SH-SY5Y (cell line): ENCODE measurements at regions not wholly inside any gene's neighbourhood (a gene's known extent, or its start where the extent isn't known, plus 50 kb on each side); places are given as distances from the start of the nearest gene placed in this dataset.
A peak's percentile ranks its signal among the peaks of the same experiment; 100 is the strongest.

Experiments used
- GATA2 ChIP-seq: IDR thresholded peaks from 2 replicates; pipeline ENCODE4 v1.6.1; 2011; ENCODE audit warnings: mild to moderate bottlenecking, low read depth, low read length
- GATA3 ChIP-seq: IDR thresholded peaks from 2 replicates; pipeline ENCODE4 v1.6.1; 2011; ENCODE audit warnings: low read depth, mild to moderate bottlenecking, low read length, moderate library complexity

DNA sequence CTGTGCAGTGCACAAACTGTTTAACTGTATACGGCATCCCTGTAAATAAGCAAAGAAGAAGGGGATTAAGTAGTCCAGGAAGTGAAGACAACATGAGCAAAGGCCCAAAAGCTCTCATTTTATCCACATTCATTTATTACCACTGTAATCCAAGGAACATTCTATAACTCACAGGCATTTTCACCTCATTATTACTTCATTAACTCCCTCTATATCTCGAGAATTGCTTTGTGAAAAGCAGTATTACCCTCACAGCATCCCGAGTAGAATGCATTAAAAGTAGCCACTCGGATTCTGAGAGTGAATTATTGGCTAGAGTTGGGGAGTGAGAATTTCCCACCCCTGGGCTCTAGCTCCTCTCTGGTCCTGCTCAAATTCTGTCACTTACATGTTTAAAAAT lies 51.0 kb upstream of the CHCHD3 start:
- TF ChIP-seq GATA2 (no peak), GATA3 (no peak)

DNA sequence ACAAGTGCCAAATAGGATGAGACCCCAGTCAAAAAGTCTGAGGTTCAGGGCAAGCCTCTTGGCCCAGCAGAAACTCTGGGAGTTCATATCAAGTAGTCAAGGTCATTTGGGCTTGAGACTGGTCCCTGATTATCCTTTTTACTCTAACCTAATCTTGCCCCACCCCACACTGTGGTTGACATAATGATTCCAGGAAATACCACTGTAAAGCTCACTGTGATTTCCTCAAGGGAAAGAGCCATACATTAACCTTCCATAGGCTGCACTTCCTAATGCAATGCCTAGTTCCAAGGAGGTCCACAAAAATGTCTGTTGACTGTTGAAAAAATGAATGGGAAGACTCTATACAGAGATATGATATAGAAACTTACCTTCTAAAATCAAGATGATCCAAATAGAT lies 52.9 kb upstream of the CHCHD3 start:
- TF ChIP-seq GATA2 = no peak
- TF ChIP-seq GATA3 = no peak

DNA sequence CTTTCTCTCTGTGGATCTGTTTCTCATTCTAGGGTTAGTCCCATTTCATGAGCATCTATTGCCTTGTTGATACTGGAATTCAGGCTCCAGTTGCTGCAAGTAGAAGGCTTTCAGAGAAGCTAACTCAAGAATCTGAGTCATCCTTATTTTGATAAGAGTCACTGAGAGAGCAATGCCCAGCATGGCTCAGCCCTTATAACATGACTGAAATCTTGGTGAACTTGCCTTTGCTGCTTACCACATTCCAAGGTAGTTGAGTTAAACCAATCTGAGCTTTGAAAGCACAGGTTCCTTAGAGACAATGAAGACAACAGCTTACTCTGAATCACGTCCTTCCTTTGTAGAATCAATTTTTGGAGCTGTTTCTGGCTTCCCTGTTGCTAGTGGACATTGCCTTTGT lies 53.6 kb upstream of the CHCHD3 start:
- TF ChIP-seq GATA2 = no peak
- TF ChIP-seq GATA3 = no peak

DNA sequence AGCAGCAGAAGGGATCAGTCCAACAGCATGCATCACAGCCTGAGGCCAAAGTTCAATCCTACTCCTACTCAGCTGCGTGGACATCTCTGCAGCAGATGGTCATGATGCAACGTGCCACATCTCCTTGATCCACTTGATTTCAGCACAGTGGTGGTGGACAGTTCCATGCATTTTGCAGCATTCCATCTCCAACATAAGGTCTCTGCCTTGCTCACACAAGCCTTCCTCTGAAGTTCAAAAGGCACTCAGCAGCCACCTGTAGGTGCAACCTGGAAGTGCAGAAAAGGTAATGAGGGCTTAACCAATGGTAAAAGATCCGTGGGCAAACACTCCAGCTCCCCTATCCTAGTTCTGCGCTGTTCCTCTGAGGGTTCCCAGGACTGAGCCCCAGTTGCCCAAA lies 57.5 kb upstream of the CHCHD3 start:
- no peak for TF ChIP-seq GATA2
- TF ChIP-seq GATA3 = no peak

DNA sequence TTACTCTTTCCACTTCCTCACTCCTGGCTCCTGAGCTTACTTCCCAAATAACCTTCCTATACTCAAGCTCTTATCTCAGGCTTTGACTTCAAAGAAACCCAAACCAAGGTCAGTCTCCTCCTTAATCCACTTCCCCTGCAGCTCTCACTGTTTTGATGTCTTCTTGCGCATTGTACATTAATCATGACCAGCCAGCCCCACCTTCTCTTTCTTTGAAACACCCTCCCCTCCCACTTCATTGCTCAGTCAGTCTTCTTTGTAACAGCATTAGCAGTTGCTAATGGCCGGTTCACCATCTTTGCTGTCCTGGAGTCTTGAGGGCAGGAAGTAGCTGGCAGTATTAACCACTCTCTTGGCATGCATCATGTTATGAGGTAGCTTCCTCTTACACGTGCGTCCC lies 57.9 kb upstream of the CHCHD3 start:
- TF ChIP-seq GATA2 (no peak), GATA3 (no peak)

DNA sequence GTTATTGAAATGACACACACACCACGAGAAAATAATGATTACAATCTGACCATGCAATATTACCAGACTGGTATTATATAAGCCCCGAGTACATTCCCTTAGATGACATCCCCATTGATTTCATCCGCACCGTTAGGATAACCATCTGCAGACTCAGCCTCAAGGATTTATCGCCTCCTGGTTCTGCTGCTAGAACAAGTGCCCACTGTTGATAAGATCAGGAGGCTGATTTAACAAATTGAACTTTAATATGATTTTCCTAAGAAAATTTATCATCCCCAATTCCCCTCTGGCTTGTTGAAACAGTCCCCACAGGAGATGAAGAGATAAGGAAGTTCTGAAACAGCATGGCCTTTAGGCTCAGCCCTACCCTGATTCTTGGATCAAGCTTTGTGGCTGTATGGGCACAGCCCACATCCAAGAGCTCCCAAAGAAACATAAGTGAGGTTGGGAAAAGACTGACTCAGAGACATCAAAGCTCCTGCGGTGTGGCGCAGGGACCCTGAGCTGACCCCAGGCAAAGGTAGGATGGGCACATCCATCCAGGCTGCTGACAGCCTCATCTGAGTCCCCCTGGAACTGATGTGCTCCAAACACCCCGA lies 59.2 kb upstream of the CHCHD3 start:
- TF ChIP-seq GATA3 (peak; percentile 100), GATA2 (peak; percentile 100)

DNA sequence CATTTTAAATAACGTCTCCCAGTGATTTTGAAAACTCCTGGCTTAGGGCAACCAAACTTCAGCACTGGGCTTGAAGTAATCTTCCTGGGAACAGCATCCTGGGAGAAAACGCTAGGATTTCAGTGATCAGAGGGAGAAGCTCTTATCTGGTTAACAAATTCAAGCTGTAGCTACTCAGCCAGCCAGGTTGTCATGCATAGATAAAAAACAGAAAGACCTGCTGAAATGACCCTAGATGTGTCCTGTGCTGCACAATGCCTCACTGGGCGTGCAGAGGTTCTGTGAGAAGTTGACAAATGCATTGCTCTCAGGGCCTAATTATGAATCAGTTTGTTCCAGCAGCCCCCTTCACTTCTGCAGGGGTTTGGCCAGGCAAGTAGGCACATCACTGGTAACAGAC lies 68.9 kb upstream of the CHCHD3 start:
- TF ChIP-seq GATA3 = no peak
- TF ChIP-seq GATA2 = no peak

DNA sequence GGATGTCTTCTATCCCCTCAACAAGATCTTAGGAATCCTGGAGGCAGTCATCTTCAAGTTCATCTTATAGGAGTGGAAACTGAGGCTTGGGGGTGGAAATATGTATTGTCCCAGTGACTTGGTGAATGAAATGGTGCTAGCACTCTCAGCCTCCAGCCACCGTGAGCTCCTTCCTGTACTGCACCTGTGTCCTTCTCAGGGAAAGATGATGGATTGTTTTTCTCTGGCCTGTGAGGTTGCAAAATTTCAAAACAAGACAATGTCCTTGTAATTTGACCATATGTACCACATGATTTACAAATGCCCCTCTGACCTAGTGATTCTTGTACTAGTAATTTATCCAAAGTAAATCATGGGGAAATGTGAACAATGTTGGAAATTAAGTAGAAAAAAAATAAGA lies 71.0 kb upstream of the CHCHD3 start:
- TF ChIP-seq GATA2 (no peak), GATA3 (no peak)

DNA sequence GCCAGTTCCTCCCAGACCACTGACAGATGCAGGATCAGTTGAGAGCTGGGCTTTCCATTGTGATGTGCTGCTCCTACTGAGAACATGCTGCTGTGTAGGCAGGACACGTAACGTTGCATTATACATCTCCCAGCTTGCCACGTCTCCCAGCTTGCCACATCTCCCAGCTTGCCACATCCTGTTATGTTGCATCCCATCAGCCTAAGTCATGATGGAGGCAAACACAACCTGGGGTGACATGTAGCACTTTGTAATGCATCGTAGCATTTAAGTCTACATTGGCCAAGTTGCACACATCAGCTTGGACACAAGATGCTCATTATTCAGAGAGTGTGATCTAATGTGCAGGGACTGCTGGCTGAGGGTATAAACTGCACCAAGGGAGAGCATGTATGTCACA lies 73.3 kb upstream of the CHCHD3 start:
- TF ChIP-seq GATA2 (no peak), GATA3 (no peak)

DNA sequence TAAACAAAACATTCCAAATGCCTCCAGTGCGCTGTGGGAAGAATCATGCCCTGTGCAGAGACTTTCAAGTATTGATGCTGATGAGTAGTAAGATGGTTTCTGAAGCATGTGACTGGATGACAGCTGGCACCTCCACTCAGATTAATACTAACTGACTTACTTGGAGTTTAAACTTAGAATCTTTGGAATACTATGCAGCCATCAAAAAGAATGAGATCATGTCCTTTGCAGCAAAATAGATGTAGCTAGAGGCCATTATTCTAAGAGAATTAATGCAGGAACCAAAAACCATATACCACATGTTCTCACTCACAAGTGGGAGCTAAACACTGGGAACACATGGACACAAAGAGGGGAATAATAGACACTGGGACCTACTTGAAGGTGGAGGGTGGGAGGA lies 73.8 kb upstream of the CHCHD3 start:
- TF ChIP-seq GATA2 (no peak), GATA3 (no peak)

DNA sequence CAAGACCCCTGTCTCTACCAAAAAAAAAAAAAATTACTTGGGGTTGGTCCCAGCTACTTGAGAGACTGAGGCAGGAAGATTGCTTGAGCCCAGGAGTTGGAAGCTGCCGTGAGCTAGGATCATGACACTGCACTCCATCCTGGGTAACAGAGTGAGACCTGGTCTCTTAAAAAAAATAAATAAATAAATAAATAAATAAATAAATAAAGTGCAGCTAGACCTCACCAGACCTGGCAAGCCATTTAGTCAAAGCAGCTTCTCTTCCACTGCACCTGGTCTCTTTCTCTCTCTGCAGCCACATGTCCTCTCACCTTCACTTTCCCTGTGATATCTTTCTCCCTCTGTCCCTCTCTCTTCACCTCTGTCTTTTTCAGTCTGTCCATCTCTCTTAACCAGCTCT lies 75.2 kb upstream of the CHCHD3 start:
- TF ChIP-seq GATA3 (no peak), GATA2 (no peak)

DNA sequence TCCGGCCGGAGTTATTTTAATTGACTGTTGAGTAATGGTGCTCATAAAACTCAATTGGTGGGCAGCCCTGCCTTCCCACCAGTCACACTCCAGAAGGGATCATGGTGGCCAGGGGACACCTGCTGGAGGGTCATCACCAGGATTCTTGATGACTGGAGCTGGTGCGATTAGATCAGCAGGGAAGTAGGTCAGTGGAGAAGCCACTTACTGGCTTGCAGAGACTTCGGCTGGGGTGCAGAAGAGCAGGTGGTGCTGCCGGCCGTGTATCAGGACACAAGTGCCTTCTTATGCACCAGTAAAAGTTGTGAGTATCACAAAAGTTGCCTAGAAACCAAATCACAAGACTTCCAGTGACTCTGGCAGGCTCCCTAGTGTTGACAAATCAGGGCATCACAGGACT lies 82.6 kb upstream of the CHCHD3 start:
- TF ChIP-seq GATA2 (no peak), GATA3 (no peak)

DNA sequence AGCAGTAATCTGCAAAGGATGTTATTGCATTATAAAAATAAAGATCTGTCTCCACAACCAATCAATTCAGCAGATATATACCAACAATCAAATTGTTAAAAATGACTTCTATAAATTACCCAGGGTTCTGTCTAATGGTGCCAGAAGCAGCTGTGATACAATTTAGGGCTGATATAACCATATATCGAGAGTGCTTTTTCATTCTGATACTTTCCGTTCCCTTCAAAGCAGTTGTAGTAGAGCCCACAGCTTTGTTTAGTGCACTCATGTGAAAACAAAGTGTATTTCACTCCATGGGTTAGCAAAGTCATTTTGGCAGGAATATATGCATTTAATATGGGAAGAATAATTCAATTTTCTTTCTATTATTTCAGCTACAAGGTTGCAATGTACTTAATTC lies 83.1 kb upstream of the CHCHD3 start:
- TF ChIP-seq GATA2 = no peak
- TF ChIP-seq GATA3 = no peak

DNA sequence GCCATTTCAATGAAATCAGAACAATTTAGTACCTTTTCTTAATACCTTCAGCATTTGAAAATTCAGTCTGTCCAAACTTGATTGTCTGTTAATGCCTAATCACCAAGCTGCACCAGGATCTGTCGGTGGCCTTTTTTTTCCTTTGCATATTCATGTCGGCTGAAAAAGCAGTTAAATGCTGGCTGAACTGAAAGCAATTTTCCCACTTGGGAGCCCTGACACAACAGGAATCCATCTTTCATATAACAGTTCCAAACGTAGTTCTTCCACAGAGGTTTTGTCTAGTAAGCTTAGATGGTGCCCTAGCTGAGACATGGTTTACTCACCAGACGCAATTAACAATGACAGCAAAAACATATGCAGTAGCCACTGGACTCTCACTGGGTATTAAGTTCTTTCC lies 83.6 kb upstream of the CHCHD3 start:
- TF ChIP-seq GATA2 (no peak), GATA3 (no peak)

DNA sequence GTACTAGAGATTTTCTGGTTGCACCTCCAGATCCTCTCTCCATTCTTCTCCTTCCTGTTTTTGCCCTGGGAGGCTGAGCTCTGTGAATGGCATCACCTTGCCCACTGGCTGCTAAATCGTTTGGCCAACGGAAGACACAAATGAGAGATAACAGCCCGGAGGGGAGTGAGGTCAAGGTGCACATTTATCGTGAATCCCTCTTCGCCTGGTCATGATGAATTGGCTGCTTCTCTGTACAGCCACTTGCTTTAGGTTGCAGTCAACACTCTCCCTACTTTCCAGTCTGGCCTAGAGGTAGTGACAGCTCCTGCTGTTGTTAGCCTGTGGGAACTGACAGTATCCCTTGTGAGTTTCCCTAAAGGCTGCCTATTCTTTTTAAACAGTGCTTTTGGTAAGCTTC lies 85.4 kb upstream of the CHCHD3 start:
- TF ChIP-seq GATA2 (no peak), GATA3 (no peak)

DNA sequence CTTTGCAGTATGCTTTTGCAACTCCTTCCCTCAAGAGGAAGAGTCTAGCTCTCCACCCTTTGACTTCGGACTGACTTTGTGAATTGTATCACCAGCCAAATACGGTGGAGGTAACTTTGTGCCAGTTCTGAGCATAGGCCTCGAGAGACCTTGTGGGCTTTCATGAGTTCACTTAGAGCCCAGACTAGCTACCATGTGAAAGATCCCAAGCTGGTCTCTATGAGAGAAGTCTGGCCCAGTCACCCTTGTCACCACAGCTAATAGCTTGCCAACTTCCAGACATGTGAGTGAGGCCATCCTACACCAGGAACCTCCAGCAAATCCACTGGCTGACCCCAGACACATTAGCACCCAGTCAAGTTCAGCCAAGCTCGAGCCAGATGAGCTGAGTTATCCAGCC lies 72.2 kb upstream of the EXOC4 start:
- TF ChIP-seq GATA2 (no peak), GATA3 (no peak)

DNA sequence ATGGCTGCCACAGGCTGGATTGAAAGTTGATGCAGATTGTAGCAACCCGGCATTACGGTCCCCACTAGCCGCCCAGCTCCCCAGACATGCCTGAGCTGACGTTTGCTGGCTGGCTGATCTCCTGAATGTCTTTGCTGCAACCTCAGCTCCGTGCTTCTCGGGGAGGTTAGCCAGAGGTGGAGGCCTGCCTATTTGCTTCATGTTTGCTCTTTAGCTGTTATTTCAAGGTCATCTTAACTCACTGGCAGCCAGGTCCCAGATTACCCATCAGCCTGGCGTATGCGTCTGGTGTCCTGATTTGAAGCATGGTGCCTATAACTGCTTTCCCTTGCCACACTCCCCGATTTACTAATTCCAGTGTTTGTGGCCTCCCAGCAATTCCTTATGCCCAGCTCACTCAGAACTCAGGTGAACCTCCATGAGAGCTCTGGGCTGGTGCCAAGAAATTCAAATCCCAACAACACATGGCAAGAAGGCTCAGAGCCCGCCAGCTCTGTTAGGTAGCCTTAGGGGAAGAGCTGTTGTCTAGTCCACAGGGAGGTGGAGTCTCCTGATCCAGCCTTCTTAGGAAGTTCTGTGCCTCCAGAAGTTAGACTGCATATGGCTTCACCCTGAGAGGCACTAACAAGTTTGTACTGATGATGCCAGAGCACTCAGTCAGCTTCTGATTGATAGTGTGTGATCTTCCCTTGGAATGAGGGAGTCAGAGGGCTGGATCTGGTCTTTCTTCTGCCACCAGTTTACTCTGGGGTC lies 69.7 kb upstream of the EXOC4 start:
- TF ChIP-seq GATA3 (no peak), GATA2 (no peak)
